Karpas-422 (cell line): ENCODE measurements at regions not wholly inside any gene's neighbourhood (a gene's known extent, or its start where the extent isn't known, plus 50 kb on each side); places are given as distances from the start of the nearest gene placed in this dataset.

Experiments used
- DNase-seq: peaks from one replicate; pipeline ENCODE4 v3.0.0-alpha.2; 2015
- H2AFZ ChIP-seq: fragments of 200-600 bp; sonication (generic); 2 replicates; pipeline ENCODE4 v1.6.1; 2014; ENCODE audit warnings: antibody characterized with exemption, low read length, mixed read lengths
- H3K27ac ChIP-seq: fragments of 200-600 bp; sonication (generic); 2 replicates; pipeline ENCODE4 v1.5.1; 2014; ENCODE audit warnings: mild to moderate bottlenecking, low read length, moderate library complexity
- H3K27me3 ChIP-seq: fragments of 200-600 bp; sonication (generic); 2 replicates; pipeline ENCODE4 v1.6.1; 2014; ENCODE audit warnings: low read length, mixed read lengths
- H3K36me3 ChIP-seq: fragments of 200-600 bp; sonication (generic); 2 replicates; pipeline ENCODE4 v1.6.1; 2014; ENCODE audit warnings: low read length, mixed read lengths; ENCODE audit not compliant: insufficient read depth
- H3K4me1 ChIP-seq: fragments of 200-600 bp; sonication (generic); 2 replicates; pipeline ENCODE4 v1.6.1; 2014; ENCODE audit warnings: mild to moderate bottlenecking, low read length, mixed read lengths
- H3K4me2 ChIP-seq: fragments of 200-600 bp; sonication (generic); 2 replicates; pipeline ENCODE4 v1.6.1; 2014; ENCODE audit warnings: low read length, low read depth, mild to moderate bottlenecking; ENCODE audit not compliant: poor library complexity, severe bottlenecking
- H3K4me3 ChIP-seq: fragments of 200-600 bp; sonication (generic); 2 replicates; pipeline ENCODE4 v1.5.1; 2014; ENCODE audit warnings: mild to moderate bottlenecking, antibody characterized with exemption, low read length, mixed read lengths
- H3K79me2 ChIP-seq: fragments of 200-600 bp; sonication (generic); 2 replicates; pipeline ENCODE4 v1.6.1; 2014; ENCODE audit warnings: mild to moderate bottlenecking, low read length, mixed read lengths
- H3K9ac ChIP-seq: fragments of 200-600 bp; sonication (generic); 2 replicates; pipeline ENCODE4 v1.6.0; 2014; ENCODE audit warnings: low read length
- H3K9me2 ChIP-seq: fragments of 200-600 bp; sonication (generic), shearing (Covaris generic); replicated peaks from 2 replicates; pipeline ENCODE4 v1.6.0; 2014; ENCODE audit warnings: mild to moderate bottlenecking, low read length, moderate library complexity; ENCODE audit not compliant: insufficient read depth
- H3K9me3 ChIP-seq: fragments of 300-700, 200-600 bp; sonication (generic); 2 replicates; pipeline ENCODE4 v1.6.1; 2014; ENCODE audit warnings: low read length, mixed read lengths
- H4K20me1 ChIP-seq: fragments of 200-600 bp; sonication (generic); 2 replicates; pipeline ENCODE4 v1.6.1; 2014; ENCODE audit warnings: mild to moderate bottlenecking, antibody characterized with exemption, low read length, low read depth; ENCODE audit not compliant: insufficient read depth

- Histone ChIP-seq H4K20me1 (no peaks in the 10 kb centered on the region), H3K4me3 (no peak overlapping the region), H3K36me3 (no peaks in the 10 kb centered on the region), H3K9ac (no peak overlapping the region), H3K9me3 (no peaks in the 10 kb centered on the region), H3K4me2 (no peak overlapping the region), H3K4me1 (no peaks in the 10 kb centered on the region), H3K79me2 (no peaks in the 10 kb centered on the region), H3K27me3 (no peaks in the 10 kb centered on the region), H3K27ac (no peak overlapping the region), H2AFZ (no peak overlapping the region), H3K9me2 (no peaks in the 10 kb centered on the region)
- DNase-seq = no peak
Measured at GRCh38 chr5:175811589-175811988, 59.8 kb upstream of the CPLX2 start.

GRCh38 chr5:175813943-175814630, 57.3 kb upstream of the CPLX2 start:
- no peak overlapping the region for H3K4me2 ChIP-seq
- H2AFZ ChIP-seq = no peak overlapping the region
- no peaks in the 10 kb centered on the region for H3K9me3 ChIP-seq
- H3K79me2 ChIP-seq = no peaks in the 10 kb centered on the region
- H3K27me3 ChIP-seq = no peaks in the 10 kb centered on the region
- H3K9ac ChIP-seq = no peak overlapping the region
- no peak for DNase-seq
- H3K36me3 ChIP-seq = no peaks in the 10 kb centered on the region
- no peak overlapping the region for H3K4me3 ChIP-seq
- no peak overlapping the region for H3K27ac ChIP-seq
- no peaks in the 10 kb centered on the region for H3K9me2 ChIP-seq
- H4K20me1 ChIP-seq = no peaks in the 10 kb centered on the region
- no peaks in the 10 kb centered on the region for H3K4me1 ChIP-seq

GRCh38 chr5:175814691-175815090, 56.7 kb upstream of the CPLX2 start:
- H3K27me3 ChIP-seq = no peaks in the 10 kb centered on the region
- no peak for DNase-seq
- H3K4me3 ChIP-seq = no peak overlapping the region
- no peak overlapping the region for H3K27ac ChIP-seq
- H3K9me2 ChIP-seq = no peaks in the 10 kb centered on the region
- no peaks in the 10 kb centered on the region for H3K79me2 ChIP-seq
- no peaks in the 10 kb centered on the region for H3K9me3 ChIP-seq
- H2AFZ ChIP-seq = no peak overlapping the region
- no peak overlapping the region for H3K9ac ChIP-seq
- no peak overlapping the region for H3K4me2 ChIP-seq
- no peaks in the 10 kb centered on the region for H3K4me1 ChIP-seq
- no peaks in the 10 kb centered on the region for H3K36me3 ChIP-seq
- H4K20me1 ChIP-seq = no peaks in the 10 kb centered on the region

- no peaks in the 10 kb centered on the region for H3K9me2 ChIP-seq
- H3K9me3 ChIP-seq = no peaks in the 10 kb centered on the region
- no peaks in the 10 kb centered on the region for H4K20me1 ChIP-seq
- H3K4me1 ChIP-seq = no peaks in the 10 kb centered on the region
- H3K9ac ChIP-seq = no peak overlapping the region
- no peak overlapping the region for H3K4me3 ChIP-seq
- H3K4me2 ChIP-seq = no peak overlapping the region
- no peaks in the 10 kb centered on the region for H3K79me2 ChIP-seq
- H3K27me3 ChIP-seq = no peaks in the 10 kb centered on the region
- DNase-seq = no peak
- no peaks in the 10 kb centered on the region for H3K36me3 ChIP-seq
- no peak overlapping the region for H3K27ac ChIP-seq
- no peak overlapping the region for H2AFZ ChIP-seq
Measured at GRCh38 chr5:175815126-175815913, 56.1 kb upstream of the CPLX2 start.

GRCh38 chr5:175816348-175816747, 55.0 kb upstream of the CPLX2 start:
- Histone ChIP-seq H3K9me3 (no peaks in the 10 kb centered on the region), H3K4me3 (no peak overlapping the region), H3K27me3 (no peaks in the 10 kb centered on the region), H2AFZ (no peak overlapping the region), H3K36me3 (no peaks in the 10 kb centered on the region), H3K79me2 (no peaks in the 10 kb centered on the region), H3K4me2 (no peak overlapping the region), H3K27ac (no peak overlapping the region), H3K9me2 (no peaks in the 10 kb centered on the region), H4K20me1 (no peaks in the 10 kb centered on the region), H3K9ac (no peak overlapping the region), H3K4me1 (no peaks in the 10 kb centered on the region)
- DNase-seq = peak; percentile 43

- Histone ChIP-seq H3K9ac (no peak overlapping the region), H3K79me2 (no peaks in the 10 kb centered on the region), H2AFZ (no peak overlapping the region), H3K4me3 (no peak overlapping the region), H3K4me2 (no peak overlapping the region), H3K9me3 (no peaks in the 10 kb centered on the region), H4K20me1 (no peaks in the 10 kb centered on the region), H3K4me1 (no peaks in the 10 kb centered on the region), H3K9me2 (no peaks in the 10 kb centered on the region), H3K27me3 (no peaks in the 10 kb centered on the region), H3K27ac (no peak overlapping the region), H3K36me3 (no peaks in the 10 kb centered on the region)
- no peak for DNase-seq
Measured at GRCh38 chr5:175819090-175819425, 52.3 kb upstream of the CPLX2 start.

GRCh38 chr5:175820230-175820629, 51.1 kb upstream of the CPLX2 start:
- Histone ChIP-seq H3K27ac (no peak overlapping the region), H3K4me1 (no peaks in the 10 kb centered on the region), H2AFZ (no peak overlapping the region), H3K36me3 (no peaks in the 10 kb centered on the region), H3K9me2 (no peaks in the 10 kb centered on the region), H4K20me1 (no peaks in the 10 kb centered on the region), H3K27me3 (no peaks in the 10 kb centered on the region), H3K9me3 (no peaks in the 10 kb centered on the region), H3K79me2 (no peaks in the 10 kb centered on the region), H3K4me2 (no peak overlapping the region), H3K9ac (no peak overlapping the region), H3K4me3 (no peak overlapping the region)
- no peak for DNase-seq
